GM11168 (cell line): ENCODE measurements at regions not wholly inside any gene's neighbourhood (a gene's known extent, or its start where the extent isn't known, plus 50 kb on each side); places are given as distances from the start of the nearest gene placed in this dataset.

Experiments used
- in situ Hi-C: fragments of 300-500 bp; cut with MboI; formaldehyde crosslinking; loops from one replicate; pipeline ENCODE4 v1.12.0; 2022; ENCODE audit warnings: low sequenced_read_pairs; ENCODE audit not compliant: unreplicated experiment

DNA sequence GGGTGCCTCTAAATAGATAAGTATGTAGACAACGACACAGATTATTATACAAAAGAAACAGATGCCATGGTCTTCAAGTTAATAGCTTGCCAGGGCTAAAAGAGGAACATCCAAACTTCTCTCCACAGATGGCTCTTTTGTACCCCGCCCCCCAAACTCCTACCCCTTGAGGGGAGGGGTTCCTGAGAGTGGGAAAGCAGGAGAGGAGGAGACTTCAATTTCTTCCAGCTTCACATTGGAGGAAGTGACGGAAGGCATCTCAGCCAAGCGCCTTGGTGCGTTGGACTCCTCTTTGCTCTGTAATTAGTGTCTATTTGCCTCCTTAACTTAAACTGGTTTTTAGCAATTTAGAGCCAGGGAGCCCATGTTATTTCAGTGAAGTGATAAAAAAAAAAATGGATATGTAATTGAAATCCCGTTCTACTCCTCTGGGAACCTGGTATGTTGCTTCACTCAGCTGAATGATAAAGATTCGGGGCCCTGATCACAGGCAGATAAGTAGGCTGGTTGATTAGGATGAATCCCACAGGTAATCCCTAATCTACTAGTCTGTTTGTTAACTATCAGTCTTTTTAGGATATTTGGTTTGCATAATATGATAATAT, 580.9 kb upstream of the CADM1 start:
- in situ Hi-C loops: no loop called here

DNA sequence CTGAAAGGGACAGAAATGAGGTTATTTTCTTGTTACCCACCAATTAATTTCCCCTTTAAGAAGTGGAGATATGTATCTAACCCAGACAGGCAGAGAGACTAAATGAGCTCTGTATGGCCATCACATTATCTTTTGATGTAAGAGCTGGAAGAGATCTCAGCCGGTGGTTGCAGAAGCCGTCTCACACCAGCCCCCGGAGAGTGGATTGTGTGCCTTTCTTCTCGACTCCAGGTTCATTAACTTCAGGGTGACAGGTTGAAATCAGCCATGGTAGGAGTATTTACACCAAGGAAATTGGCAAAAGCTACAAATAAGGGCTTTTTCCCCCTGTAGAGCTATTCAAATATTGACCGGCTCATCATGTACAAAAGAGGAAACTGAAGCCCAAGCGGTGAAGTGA, 580.3 kb upstream of the CADM1 start:
- in situ Hi-C loops: no loop called here

GRCh38 chr11:116082256-116082655, 578.0 kb upstream of the CADM1 start:
- in situ Hi-C loops: no loop called here

DNA sequence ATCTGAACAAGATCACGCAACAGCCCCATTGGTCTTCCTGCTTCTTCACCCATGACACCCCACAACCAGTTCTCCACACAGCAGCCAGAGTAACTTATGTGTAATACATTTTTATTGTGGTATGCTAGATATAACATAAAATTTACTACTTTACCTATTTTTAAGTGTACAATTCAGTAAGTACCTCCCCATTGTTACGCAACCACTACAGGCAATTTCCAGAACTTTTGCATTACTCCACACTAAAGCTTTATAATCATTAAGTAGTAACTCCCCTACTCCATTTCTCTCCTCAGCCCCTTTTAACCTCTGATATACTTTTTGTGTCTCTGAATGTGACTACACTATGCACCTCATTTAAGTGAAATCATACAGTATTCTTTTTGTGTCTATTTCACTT, 575.4 kb upstream of the CADM1 start:
- in situ Hi-C loops: no loop called here

GRCh38 chr11:116078101-116078591, 573.9 kb upstream of the CADM1 start:
- in situ Hi-C loops: no loop called here

- in situ Hi-C loops: no loop called here
Observed at GRCh38 chr11:116077092-116077491, 572.9 kb upstream of the CADM1 start.

GRCh38 chr11:116073854-116074837, 569.9 kb upstream of the CADM1 start:
- in situ Hi-C loops: no loop called here

- in situ Hi-C loops: no loop called here
Observed at GRCh38 chr11:116072601-116073410, 568.6 kb upstream of the CADM1 start.

DNA sequence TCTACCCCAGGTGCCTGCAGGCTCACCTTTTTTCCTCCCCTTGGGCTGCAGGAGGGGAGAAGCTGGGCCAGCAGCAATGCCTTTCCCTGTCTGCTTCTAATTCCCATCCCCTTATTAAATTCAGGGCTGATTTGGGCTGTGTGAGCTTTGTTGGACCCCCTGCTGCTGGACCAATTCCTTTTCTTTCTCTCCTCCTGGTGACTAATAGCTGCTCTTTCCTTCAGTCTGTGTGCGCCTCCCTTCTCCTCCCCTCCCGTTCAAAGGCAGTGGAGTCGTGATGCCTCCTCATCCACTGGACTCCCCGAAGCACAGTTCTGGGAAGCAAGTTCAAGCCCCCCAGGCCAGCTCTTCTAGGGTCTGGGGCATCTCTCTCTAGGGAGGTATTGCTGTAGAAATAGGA, 567.9 kb upstream of the CADM1 start:
- in situ Hi-C loops: no loop called here

- in situ Hi-C loops: no loop called here
Observed at GRCh38 chr11:116071241-116071640, 567.0 kb upstream of the CADM1 start.

DNA sequence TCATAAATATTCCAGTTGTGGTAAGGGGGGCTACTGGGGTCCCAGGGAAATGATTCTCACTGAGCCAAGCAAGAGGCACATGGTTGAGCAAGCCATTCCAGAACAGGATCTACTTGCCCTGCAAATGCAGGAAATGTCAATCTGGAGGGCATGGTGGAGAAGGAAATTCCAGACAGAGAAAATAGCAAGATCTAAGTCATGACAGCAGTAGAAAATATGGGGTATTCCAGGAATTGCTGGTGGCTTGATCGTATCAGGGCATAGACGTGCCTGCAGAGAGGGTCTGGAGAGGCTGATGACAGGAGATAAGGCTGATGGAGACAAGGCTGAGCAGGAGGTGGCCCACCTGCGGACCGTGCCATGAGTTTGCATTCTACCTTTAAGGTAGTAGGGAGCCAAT, 566.3 kb upstream of the CADM1 start:
- in situ Hi-C loops: no loop called here

GRCh38 chr11:116066777-116067176, 562.6 kb upstream of the CADM1 start:
- in situ Hi-C loops: no loop called here

- in situ Hi-C loops: no loop called here
Observed at GRCh38 chr11:116065986-116066385, 561.8 kb upstream of the CADM1 start.

GRCh38 chr11:116065191-116065895, 561.1 kb upstream of the CADM1 start:
- in situ Hi-C loops: no loop called here

GRCh38 chr11:116062490-116063171, 558.4 kb upstream of the CADM1 start:
- in situ Hi-C loops: no loop called here

- in situ Hi-C loops: no loop called here
Observed at GRCh38 chr11:116062129-116062489, 557.9 kb upstream of the CADM1 start.

- in situ Hi-C loops: no loop called here
Observed at GRCh38 chr11:116061322-116061721, 557.1 kb upstream of the CADM1 start.

- in situ Hi-C loops: no loop called here
Observed at GRCh38 chr11:116059919-116060318, 555.7 kb upstream of the CADM1 start.

DNA sequence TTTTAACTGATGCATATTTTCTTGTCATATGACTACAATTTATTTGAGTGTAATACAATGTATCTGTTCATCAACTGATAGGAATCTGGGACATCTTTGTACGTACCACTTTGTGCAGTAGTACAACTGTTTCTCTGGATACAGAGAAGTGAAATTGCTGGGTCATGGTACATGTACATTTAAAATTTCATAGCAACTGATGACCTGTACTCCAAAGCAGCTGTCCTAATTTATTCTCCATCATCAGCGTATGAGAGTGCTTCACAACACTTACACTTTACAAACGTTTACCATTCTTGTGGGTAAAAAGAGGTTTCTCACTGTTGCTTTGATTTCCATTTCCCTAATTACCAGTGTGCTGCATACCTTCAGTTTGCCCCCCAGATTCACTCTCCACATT, 552.8 kb upstream of the CADM1 start:
- in situ Hi-C loops: no loop called here

- in situ Hi-C loops: no loop called here
Observed at GRCh38 chr11:116055064-116055463, 550.8 kb upstream of the CADM1 start.
